B cell (primary cell): ENCODE measurements at regions not wholly inside any gene's neighbourhood (a gene's known extent, or its start where the extent isn't known, plus 50 kb on each side); places are given as distances from the start of the nearest gene placed in this dataset.

ENCODE experiments used
- ATAC-seq: fragments of 200-7000 bp; cut with Tn5 transposase; one replicate; pipeline ENCODE4 v1.10.0; 2021; ENCODE audit warnings: low read depth, mild to moderate bottlenecking, moderate number of reproducible peaks, moderate library complexity
- CTCF ChIA-PET: fragments of 350-600 bp; sonication (Branson Sonifier 250); formaldehyde crosslinking; loops from one replicate; lab custom pipeline; 2021; ENCODE audit warnings: antibody characterized with exemption, inconsistent platforms; lab: Charles Lee
- POLR2A ChIA-PET: fragments of 350-600 bp; sonication (Branson Sonifier 250); formaldehyde crosslinking; loops from one replicate; lab custom pipeline; 2021; ENCODE audit warnings: antibody characterized with exemption; lab: Charles Lee
- DNase-seq: peaks from one replicate; pipeline ENCODE4 v3.0.0; 2013
- H2AFZ ChIP-seq: 2 replicates; pipeline ENCODE4 v1.6.1; 2012; ENCODE audit warnings: mild to moderate bottlenecking, low read depth, low read length; ENCODE audit not compliant: insufficient read depth, poor library complexity, severe bottlenecking
- H3K27ac ChIP-seq, 2 donors: 1 replicate in 1 of 2; 2 replicates in 1 of 2; pipeline ENCODE4 v1.5.1; 2012 to 2013; ENCODE audit warnings: low read length in 2 of 2, mild to moderate bottlenecking in 2 of 2, moderate library complexity in 1 of 2
- H3K27me3 ChIP-seq, 4 experiments: fragments of 200-600 bp in 1 of 4; sonication (generic) in 1 of 4; replicated peaks in 1 of 4; 1 replicate in 2 of 4; 2 replicates in 2 of 4; pipeline versions ENCODE4 v1.6.1 to v1.7.0; 2013 to 2016; ENCODE audit warnings: low read length in 3 of 4, mild to moderate bottlenecking in 2 of 4, mixed read lengths in 1 of 4, moderate library complexity in 1 of 4; ENCODE audit not compliant: insufficient read depth in 4 of 4, control insufficient read depth in 3 of 4; ENCODE audit errors: control extremely low read depth in 1 of 4
- H3K36me3 ChIP-seq, 2 experiments: replicated peaks in 1 of 2; 1 replicate in 1 of 2; 2 replicates in 1 of 2; pipeline versions ENCODE4 v1.6.1 to v1.7.1; 2013; ENCODE audit warnings: low read length in 1 of 2; ENCODE audit not compliant: insufficient read depth in 2 of 2, control insufficient read depth in 1 of 2; ENCODE audit errors: control extremely low read depth in 1 of 2, extremely low read depth in 1 of 2
- H3K4me1 ChIP-seq, 2 donors: fragments of 200-600 bp in 1 of 2; sonication (generic) in 1 of 2; 1 replicate in 1 of 2; 2 replicates in 1 of 2; pipeline versions ENCODE4 v1.5.1 to v1.6.1; 2013 to 2017; ENCODE audit warnings: low read length in 2 of 2; ENCODE audit not compliant: control insufficient read depth in 2 of 2, insufficient read depth in 2 of 2
- H3K4me2 ChIP-seq: replicated peaks from 2 replicates; pipeline ENCODE3; 2012; ENCODE audit warnings: mild to moderate bottlenecking, low read depth, low read length; ENCODE audit not compliant: poor library complexity, severe bottlenecking
- H3K4me3 ChIP-seq, 5 experiments: fragments of 200-600 bp in 1 of 5; sonication (generic) in 1 of 5; 1 replicate in 3 of 5; 2 replicates in 2 of 5; pipeline versions ENCODE4 v1.5.1 to v1.7.0; 2011 to 2016; ENCODE audit warnings: low read length in 4 of 5, mild to moderate bottlenecking in 4 of 5, low read depth in 2 of 5, control low read depth in 1 of 5, moderate library complexity in 1 of 5; ENCODE audit not compliant: insufficient read depth in 1 of 5; ENCODE audit errors: control extremely low read depth in 1 of 5, extremely low read depth in 1 of 5
- H3K79me2 ChIP-seq: fragments of 200-600 bp; sonication (generic); one replicate; pipeline ENCODE4 v1.6.0; 2016; ENCODE audit warnings: low read length; ENCODE audit not compliant: control insufficient read depth, insufficient read depth
- H3K9ac ChIP-seq: fragments of 200-600 bp; sonication (generic); 2 replicates; pipeline ENCODE4 v1.6.1; 2017; ENCODE audit warnings: mild to moderate bottlenecking, low read length, moderate library complexity
- H3K9me3 ChIP-seq, 3 donors: one replicate each; pipeline versions ENCODE4 v1.6.1 to v1.7.1; 2013; ENCODE audit warnings: low read length in 2 of 3; ENCODE audit not compliant: control insufficient read depth in 2 of 3, insufficient read depth in 1 of 3; ENCODE audit errors: control extremely low read depth in 1 of 3
- H4K20me1 ChIP-seq: 2 replicates; pipeline ENCODE4 v1.6.0; 2012; ENCODE audit warnings: mild to moderate bottlenecking, low read length; ENCODE audit not compliant: insufficient read depth, control insufficient read depth, poor library complexity, severe bottlenecking
- H3K27ac Mint-ChIP-seq: one replicate; pipeline ENCODE4 v1.8.0; 2021; ENCODE audit warnings: mixed read lengths
- H3K27me3 Mint-ChIP-seq: one replicate; pipeline ENCODE4 v1.8.0; 2021; ENCODE audit warnings: mixed read lengths
- H3K4me1 Mint-ChIP-seq: one replicate; pipeline ENCODE4 v1.8.0; 2021; ENCODE audit warnings: mixed read lengths
- H3K4me3 Mint-ChIP-seq: one replicate; pipeline ENCODE4 v1.8.0; 2021; ENCODE audit warnings: mixed read lengths
- H3K9me3 Mint-ChIP-seq: one replicate; pipeline ENCODE4 v1.8.0; 2022; ENCODE audit warnings: mixed read lengths; ENCODE audit not compliant: insufficient read depth
- EZH2 ChIP-seq: IDR thresholded peaks from 2 replicates; pipeline ENCODE4 v1.6.1; 2012; ENCODE audit warnings: borderline replicate concordance, low read depth, mild to moderate bottlenecking, moderate library complexity, low read length; ENCODE audit not compliant: insufficient read depth, poor library complexity, severe bottlenecking
- WGBS: methylation state at CpG from one replicate; pipeline ENCODE4 v1.1.5; 2013; ENCODE audit warnings: missing lambda C conversion rate; ENCODE audit not compliant: insufficient coverage; 5-methylcytosine and 5-hydroxymethylcytosine counted together
- intact Hi-C: fragments of 100-400 bp; cut with micrococcal nuclease; formaldehyde crosslinking; loops from one replicate; pipeline ENCODE4 v1.10.0; 2022
- TF ChIP-seq, protein P1 (sequence below): fragments of 200-600 bp; IDR thresholded peaks from one replicate; pipeline ENCODE4 v1.8.0; 2022; ENCODE audit warnings: antibody characterized with exemption, mild to moderate bottlenecking

DNA sequence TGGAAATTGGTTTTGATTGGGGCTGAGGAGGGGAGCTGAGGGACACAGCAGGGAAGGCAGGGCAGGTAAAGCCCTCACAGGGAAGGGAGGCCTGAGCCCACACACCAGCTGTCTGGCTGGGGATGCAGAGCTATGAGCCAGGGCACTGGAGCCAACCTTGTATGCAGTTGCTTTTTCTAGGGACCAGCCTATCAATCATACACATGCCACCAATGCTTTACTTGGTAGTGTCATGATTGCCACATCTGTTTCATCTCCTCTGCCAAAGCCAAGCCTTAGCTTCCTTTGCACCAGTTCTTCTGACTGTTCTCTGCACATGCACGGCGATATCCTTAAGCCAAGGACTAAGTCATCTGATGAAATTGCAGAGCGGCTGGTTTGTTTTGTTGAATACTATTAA lies 207.1 kb upstream of the PLET1 start:
- ChIA-PET POLR2A (no interaction called here), CTCF (interaction anchor here (1.2 kb wide), 1 partner anchor 13 kb away, joined by 3 read pairs; no protein-coding TSS in a partner anchor)
- H3K27ac Mint-ChIP-seq = no peak overlapping the region
- H3K27ac ChIP-seq = no peak overlapping the region
- H3K9me3 Mint-ChIP-seq = no peaks in the 10 kb centered on the region
- H3K27me3 Mint-ChIP-seq = peaks cover 18% of the 10 kb centered on the region
- no peak overlapping the region for H3K9ac ChIP-seq
- no peaks in the 10 kb centered on the region for H3K36me3 ChIP-seq
- H3K27me3 ChIP-seq = peaks cover 0 to 3% (median 1%) of the 10 kb centered on the region in 4 experiments
- no peak for DNase-seq
- no peak for TF ChIP-seq EZH2
- TF ChIP-seq, protein P1, sequence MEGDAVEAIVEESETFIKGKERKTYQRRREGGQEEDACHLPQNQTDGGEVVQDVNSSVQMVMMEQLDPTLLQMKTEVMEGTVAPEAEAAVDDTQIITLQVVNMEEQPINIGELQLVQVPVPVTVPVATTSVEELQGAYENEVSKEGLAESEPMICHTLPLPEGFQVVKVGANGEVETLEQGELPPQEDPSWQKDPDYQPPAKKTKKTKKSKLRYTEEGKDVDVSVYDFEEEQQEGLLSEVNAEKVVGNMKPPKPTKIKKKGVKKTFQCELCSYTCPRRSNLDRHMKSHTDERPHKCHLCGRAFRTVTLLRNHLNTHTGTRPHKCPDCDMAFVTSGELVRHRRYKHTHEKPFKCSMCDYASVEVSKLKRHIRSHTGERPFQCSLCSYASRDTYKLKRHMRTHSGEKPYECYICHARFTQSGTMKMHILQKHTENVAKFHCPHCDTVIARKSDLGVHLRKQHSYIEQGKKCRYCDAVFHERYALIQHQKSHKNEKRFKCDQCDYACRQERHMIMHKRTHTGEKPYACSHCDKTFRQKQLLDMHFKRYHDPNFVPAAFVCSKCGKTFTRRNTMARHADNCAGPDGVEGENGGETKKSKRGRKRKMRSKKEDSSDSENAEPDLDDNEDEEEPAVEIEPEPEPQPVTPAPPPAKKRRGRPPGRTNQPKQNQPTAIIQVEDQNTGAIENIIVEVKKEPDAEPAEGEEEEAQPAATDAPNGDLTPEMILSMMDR = no peak
- ATAC-seq = no peak
- H3K4me1 ChIP-seq = no peaks in the 10 kb centered on the region
- H2AFZ ChIP-seq = no peak overlapping the region
- peaks cover 0 to 4% (median 0%) of the 10 kb centered on the region in 3 donors for H3K9me3 ChIP-seq
- no peaks in the 10 kb centered on the region for H3K79me2 ChIP-seq
- no peak overlapping the region for H3K4me2 ChIP-seq
- no peaks in the 10 kb centered on the region for H4K20me1 ChIP-seq
- no peak overlapping the region for H3K4me3 Mint-ChIP-seq
- intact Hi-C loops = no loop called here
- no peak overlapping the region for H3K4me3 ChIP-seq
- 100% methylated on average over 3 of the region's 3 CpGs for WGBS
- no peaks in the 10 kb centered on the region for H3K4me1 Mint-ChIP-seq

DNA sequence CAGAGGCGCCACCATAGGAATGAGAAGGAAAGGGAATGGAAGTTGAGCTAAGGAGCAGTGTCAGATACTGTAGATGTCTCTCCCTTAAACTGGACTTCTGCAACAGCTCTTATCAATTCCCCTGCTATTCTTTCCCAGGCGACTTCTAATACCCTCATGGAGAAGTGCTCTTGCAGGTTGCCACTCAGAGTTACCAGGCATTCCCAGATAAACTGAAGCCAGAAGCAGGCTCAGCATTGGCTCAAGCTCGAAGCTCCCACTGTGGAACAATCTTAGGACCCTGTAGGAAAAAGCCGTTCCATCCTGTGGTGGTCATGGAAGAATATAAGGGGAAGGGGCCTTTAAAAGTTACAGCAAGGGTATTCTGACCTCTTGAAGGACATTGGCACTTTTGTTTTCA lies 208.7 kb upstream of the PLET1 start:
- no peak overlapping the region for H2AFZ ChIP-seq
- Mint-ChIP-seq H3K27me3 (peaks cover 18% of the 10 kb centered on the region), H3K27ac (no peak overlapping the region), H3K9me3 (no peaks in the 10 kb centered on the region), H3K4me3 (no peak overlapping the region), H3K4me1 (no peaks in the 10 kb centered on the region)
- H3K27me3 ChIP-seq = peaks cover 0 to 3% (median 1%) of the 10 kb centered on the region in 4 experiments
- DNase-seq (no peak), ATAC-seq (no peak)
- no peak overlapping the region for H3K27ac ChIP-seq
- ChIA-PET CTCF (no interaction called here), POLR2A (no interaction called here)
- H3K9me3 ChIP-seq = peaks cover 0 to 4% (median 0%) of the 10 kb centered on the region in 3 donors
- H3K36me3 ChIP-seq = no peaks in the 10 kb centered on the region
- H3K4me2 ChIP-seq = no peak overlapping the region
- H4K20me1 ChIP-seq = no peaks in the 10 kb centered on the region
- TF ChIP-seq, protein P1 = no peak
- TF ChIP-seq EZH2 = no peak
- H3K4me1 ChIP-seq = no peaks in the 10 kb centered on the region
- H3K79me2 ChIP-seq = no peaks in the 10 kb centered on the region
- no peak overlapping the region for H3K9ac ChIP-seq
- intact Hi-C loops = no loop called here
- H3K4me3 ChIP-seq = no peak overlapping the region
- WGBS = 82% methylated on average over 3 of the region's 4 CpGs
